ENCODE measurements at regions not wholly inside any gene's neighbourhood (a gene's known extent, or its start where the extent isn't known, plus 50 kb on each side); places are given as distances from the start of the nearest gene placed in this dataset.

DNA sequence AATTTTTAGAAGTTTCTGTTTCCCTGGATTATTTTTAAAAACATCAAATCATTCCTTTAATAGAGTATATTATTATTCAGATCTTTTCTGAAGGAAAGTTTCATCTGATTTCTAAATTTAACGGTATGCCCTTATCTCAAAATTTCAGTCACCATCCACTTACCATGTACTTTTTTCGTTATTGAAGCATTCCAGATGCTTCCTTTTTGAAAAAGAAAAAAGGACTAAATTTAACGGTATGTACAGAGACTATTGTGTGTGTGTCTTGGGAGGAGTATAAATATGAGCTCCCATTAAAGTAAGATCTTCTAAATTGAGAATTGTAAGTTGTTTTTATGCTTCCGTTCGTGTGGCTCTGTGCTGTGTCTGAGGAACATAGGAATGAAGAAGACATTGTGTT is 517.4 kb upstream of the GOLIM4 start:
- no peak for ATAC-seq
- no peak overlapping the region for H3K27ac Mint-ChIP-seq

DNA sequence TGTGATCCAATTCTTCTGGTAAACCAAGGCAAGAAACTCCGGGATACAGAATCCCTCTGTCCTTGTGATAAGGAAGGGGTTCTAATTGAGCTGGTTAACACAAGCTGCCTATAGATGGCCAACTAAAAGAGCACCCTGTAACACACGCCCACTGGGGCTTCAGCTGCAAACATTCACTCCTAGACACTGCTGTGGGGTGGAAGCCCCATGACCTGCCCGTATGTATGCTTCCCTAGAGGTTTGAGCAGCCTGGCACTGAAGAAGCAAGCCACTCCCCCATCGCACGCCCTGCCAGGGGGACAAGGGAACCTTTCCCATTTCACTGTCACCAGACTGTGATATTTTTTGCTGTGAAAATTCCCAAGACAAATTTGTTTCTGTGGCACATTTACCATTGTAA is 516.9 kb upstream of the GOLIM4 start:
- H3K9me3 Mint-ChIP-seq = peaks cover 8% of the 10 kb centered on the region
- H3K36me3 Mint-ChIP-seq = no peaks in the 10 kb centered on the region
- no peak overlapping the region for H3K27ac Mint-ChIP-seq
- H3K4me1 Mint-ChIP-seq = no peaks in the 10 kb centered on the region
- DNase-seq (ENCODE audit: low spot score in 2 of 2) (no peak), ATAC-seq (no peak)
- H3K4me3 Mint-ChIP-seq = no peak overlapping the region

More for the DNA sequence above, 517.4 kb upstream of the GOLIM4 start:
- Mint-ChIP-seq H3K36me3 (no peaks in the 10 kb centered on the region), H3K4me3 (no peak overlapping the region), H3K4me1 (no peaks in the 10 kb centered on the region), H3K9me3 (peaks cover 8% of the 10 kb centered on the region)
- DNase-seq (ENCODE audit: low spot score in 2 of 2) = no peak

DNA sequence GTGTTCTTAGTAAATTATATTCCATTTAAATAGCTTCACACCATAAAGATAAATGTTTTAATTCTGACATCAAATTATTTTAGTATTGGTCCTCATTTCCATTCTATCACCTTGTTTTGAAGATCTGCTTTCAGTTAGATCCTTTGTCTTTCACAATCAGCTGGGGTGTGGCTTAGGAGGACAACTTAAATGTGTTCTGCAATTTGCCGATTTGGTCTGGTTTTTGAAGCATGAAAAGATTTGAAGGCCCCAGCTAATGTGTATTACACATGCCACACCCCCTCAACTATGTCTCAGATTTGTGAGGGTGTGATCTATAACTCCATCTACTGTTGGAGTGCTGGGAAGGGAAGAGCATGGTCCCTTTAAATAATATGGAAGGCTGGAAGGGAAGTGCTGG is 516.1 kb upstream of the GOLIM4 start:
- Mint-ChIP-seq H3K4me3 (no peak overlapping the region), H3K4me1 (no peaks in the 10 kb centered on the region), H3K36me3 (no peaks in the 10 kb centered on the region), H3K27ac (no peak overlapping the region), H3K9me3 (peaks cover 8% of the 10 kb centered on the region)
- ATAC-seq (no peak), DNase-seq (ENCODE audit: low spot score in 2 of 2) (no peak)

DNA sequence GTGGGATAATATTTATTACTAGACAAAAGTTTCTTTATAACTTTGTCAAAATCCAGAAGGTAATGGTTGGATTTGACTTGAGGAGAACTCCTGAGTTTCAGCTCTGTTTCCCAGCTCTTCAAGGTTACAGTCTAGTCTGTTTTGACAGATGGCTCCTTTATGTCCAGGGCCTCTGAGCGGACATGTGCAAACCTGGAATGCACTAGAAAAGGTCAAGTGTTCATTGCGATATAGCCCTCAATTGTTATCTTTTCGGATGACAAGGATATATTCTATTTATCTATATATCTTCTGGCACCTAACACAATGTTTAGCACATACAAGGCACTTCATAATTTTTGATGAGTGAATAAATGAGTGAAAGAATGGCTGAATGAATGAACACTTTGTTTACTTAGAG is 513.2 kb upstream of the GOLIM4 start:
- Mint-ChIP-seq H3K36me3 (no peaks in the 10 kb centered on the region), H3K4me1 (no peaks in the 10 kb centered on the region)

DNA sequence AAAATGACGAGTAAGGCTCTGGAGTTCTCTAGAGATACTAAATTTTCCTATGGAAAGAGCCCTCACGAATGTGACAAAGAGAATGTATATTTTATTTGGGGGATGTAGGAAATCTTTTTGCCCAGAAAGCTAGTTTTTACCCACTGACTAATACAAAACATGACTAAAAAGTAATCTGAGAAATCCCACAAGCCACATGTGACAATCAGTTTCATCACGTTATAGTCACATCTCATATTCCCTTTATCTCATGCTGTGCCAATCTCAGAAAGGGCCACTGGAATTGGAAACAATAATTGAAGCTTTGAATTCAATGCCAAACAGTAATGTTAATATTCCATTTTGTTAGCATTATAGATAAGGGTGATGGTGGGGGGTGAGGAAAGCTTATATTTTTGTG is 509.0 kb upstream of the GOLIM4 start:
- no peak for ATAC-seq
- Mint-ChIP-seq H3K9me3 (peaks cover 3% of the 10 kb centered on the region), H3K4me3 (no peak overlapping the region), H3K27ac (no peak overlapping the region), H3K4me1 (no peaks in the 10 kb centered on the region), H3K36me3 (no peaks in the 10 kb centered on the region)
- DNase-seq (ENCODE audit: low spot score in 2 of 2) = no peak

More for the DNA sequence above, 513.2 kb upstream of the GOLIM4 start:
- ATAC-seq (no peak), DNase-seq (ENCODE audit: low spot score in 2 of 2) (no peak)
- no peak overlapping the region for H3K27ac Mint-ChIP-seq
- H3K4me3 Mint-ChIP-seq = no peak overlapping the region
- H3K9me3 Mint-ChIP-seq = peaks cover 6% of the 10 kb centered on the region

DNA sequence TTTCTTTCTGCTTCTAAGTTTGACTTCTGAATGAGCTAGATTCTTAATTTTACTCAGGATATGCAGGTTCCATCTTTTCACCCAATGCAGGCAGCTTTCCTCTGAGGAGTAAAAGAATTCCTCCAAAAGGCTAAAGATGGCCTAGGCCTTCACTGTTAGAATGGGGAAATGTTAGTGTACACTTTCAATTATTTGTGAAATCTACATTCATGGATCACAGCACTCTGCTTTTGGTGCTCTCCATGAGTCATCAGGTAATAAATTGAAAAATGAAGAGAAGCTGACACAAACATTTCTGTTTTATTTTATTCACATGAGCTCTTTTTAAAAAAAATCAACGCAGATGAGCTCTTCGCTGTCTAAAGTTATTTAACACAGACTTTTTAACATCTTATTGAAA is 502.5 kb upstream of the GOLIM4 start:
- no peaks in the 10 kb centered on the region for H3K9me3 Mint-ChIP-seq
- DNase-seq (ENCODE audit: low spot score in 2 of 2) (no peak), ATAC-seq (no peak)
- no peaks in the 10 kb centered on the region for H3K36me3 Mint-ChIP-seq
- no peak overlapping the region for H3K4me3 Mint-ChIP-seq
- H3K4me1 Mint-ChIP-seq = no peaks in the 10 kb centered on the region
- H3K27ac Mint-ChIP-seq = no peak overlapping the region

DNA sequence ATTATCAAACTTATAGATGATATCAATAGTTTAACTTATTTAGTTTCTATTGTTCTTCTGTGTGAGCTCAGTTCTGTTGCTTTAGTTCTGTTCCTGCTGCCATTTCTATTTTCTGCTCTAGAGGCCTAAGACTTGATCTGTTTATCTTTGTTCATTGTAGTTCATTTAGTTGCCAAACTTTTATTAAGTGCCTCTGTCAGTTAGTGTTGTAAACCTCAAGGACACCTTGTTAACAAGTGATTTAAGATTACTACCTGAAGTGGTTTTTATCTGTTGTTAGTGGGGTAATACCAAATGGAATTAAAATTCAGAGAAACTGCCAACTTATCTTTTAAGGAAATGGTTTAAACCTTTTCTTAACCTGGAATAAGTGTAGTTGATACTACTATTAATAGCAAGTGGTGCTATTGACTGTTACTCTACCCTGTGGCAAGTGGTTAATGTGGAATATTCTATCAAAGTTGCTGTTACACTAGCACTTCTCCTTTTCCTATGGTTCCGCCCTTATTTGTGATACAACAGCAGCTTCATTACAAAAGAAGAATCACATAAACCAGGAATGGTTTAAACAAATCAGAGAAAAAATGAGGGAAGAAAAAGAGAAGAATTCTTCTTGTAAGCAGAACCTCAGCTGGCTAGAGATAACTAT is 500.6 kb upstream of the GOLIM4 start:
- H3K4me3 Mint-ChIP-seq = no peak overlapping the region
- DNase-seq (ENCODE audit: low spot score in 2 of 2) (no peak), ATAC-seq (no peak)
- H3K36me3 Mint-ChIP-seq = no peaks in the 10 kb centered on the region
- H3K9me3 Mint-ChIP-seq = peaks cover 7% of the 10 kb centered on the region
- H3K27ac Mint-ChIP-seq = no peak overlapping the region
- no peaks in the 10 kb centered on the region for H3K4me1 Mint-ChIP-seq

DNA sequence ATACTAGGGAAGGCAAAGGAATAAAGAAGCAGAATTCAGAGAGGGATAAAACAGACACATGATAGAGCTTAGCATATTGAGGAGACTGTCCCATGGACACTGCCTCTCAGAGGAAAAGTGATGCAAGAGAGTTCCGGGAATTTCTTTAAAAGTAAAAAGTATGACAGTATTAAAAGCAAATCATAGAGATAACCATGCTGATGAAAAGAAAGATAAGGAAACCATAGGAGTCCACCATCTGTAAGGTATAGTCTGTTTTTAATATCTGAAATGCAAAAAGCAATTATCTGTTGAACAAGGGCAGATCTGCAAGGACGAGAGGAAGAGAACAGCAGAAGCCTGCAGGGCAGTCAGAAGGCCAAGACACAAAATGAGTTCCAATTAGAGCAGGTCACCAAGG is 495.9 kb upstream of the GOLIM4 start:
- DNase-seq (ENCODE audit: low spot score in 2 of 2) (no peak), ATAC-seq (no peak)
- H3K4me3 Mint-ChIP-seq = no peak overlapping the region
- no peak overlapping the region for H3K27ac Mint-ChIP-seq
- no peaks in the 10 kb centered on the region for H3K36me3 Mint-ChIP-seq
- peaks cover 7% of the 10 kb centered on the region for H3K9me3 Mint-ChIP-seq
- H3K4me1 Mint-ChIP-seq = no peaks in the 10 kb centered on the region

DNA sequence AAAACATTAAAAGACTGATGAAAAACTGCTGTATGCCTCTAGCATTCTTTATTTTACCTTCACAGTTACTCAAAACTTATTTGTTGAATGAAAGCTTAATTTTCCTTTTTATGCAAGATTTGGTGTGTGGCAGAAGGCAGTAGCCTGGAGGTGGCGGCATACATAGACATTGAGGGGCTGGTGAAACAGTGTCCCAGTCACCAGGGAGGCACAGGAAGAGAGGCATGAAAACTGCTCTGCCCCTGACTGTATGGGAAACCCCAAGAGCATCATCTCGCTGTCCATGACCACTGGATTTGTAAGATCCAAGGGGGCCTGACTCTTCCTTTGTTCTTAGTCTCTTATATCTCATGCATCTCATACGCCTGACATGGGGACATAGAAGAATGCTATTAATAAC is 493.7 kb upstream of the GOLIM4 start:
- no peak overlapping the region for H3K27ac Mint-ChIP-seq
- ATAC-seq (no peak), DNase-seq (ENCODE audit: low spot score in 2 of 2) (no peak)
- H3K4me1 Mint-ChIP-seq = no peaks in the 10 kb centered on the region
- H3K36me3 Mint-ChIP-seq = no peaks in the 10 kb centered on the region
- H3K9me3 Mint-ChIP-seq = peaks cover 9% of the 10 kb centered on the region
- no peak overlapping the region for H3K4me3 Mint-ChIP-seq

DNA sequence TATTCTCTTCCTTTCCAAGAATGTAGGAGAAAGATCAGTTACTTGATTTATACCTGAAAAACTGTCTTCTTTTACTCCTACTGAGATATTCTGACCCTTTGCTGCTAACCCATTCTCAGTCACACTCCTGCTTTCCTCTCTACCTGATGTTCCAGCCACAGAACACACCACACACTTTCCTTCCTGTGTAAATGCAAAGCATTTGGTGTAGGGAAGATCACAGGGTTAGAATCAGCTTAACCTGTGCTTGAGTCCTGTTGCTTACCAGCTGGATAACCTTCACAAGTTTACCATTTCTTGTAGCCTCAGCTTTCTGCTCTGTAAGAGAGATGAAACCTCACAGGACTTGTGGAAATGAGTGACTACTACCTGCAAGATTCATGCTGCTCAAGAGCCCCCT is 489.8 kb upstream of the GOLIM4 start:
- no peaks in the 10 kb centered on the region for H3K4me1 Mint-ChIP-seq
- peaks cover 2% of the 10 kb centered on the region for H3K9me3 Mint-ChIP-seq
- H3K4me3 Mint-ChIP-seq = no peak overlapping the region
- no peak overlapping the region for H3K27ac Mint-ChIP-seq
- no peak for ATAC-seq
- no peaks in the 10 kb centered on the region for H3K36me3 Mint-ChIP-seq
- DNase-seq (ENCODE audit: low spot score in 2 of 2) = no peak

DNA sequence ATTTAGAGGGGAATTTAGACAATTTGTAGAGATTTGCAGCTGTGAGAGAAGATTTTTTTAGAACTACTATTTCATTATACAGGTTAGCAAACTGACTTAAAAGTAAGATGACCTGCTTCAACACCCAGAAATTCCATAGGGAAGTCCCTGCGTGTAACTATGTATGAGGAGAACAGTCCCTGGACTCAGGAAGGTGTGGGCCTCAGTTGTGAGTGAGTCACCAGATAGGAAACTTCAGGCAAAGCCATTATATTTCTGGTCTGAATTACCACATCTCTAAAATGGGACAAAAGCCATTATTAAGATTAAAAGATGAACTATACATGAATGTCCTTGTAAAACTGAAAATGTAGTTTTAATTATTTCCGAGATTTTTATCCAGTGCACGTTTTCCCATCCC is 488.3 kb upstream of the GOLIM4 start:
- no peak for ATAC-seq
- Mint-ChIP-seq H3K27ac (no peak overlapping the region), H3K4me1 (no peaks in the 10 kb centered on the region), H3K9me3 (peaks cover 2% of the 10 kb centered on the region), H3K36me3 (no peaks in the 10 kb centered on the region), H3K4me3 (no peak overlapping the region)
- no peak for DNase-seq (ENCODE audit: low spot score in 2 of 2)

DNA sequence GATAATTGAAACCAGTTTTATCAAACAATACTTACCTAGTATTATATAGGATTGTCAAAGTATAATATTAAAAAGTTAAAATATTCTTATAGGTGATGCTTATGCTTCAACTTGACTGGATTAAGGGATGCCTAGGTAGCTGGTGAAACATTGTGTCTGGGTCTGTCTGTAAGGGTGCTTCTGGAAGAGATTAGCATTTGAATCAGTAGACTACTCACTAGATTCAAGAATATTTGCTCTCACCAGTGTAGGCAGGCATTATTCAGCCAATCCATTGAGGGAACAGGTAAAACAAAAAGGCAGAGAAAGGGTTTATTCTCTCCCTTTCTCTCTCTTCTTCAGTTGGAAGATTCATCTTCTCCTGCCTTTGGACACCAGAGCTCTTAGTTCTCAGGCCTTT is 486.8 kb upstream of the GOLIM4 start:
- no peaks in the 10 kb centered on the region for H3K36me3 Mint-ChIP-seq
- ATAC-seq = no peak

DNA sequence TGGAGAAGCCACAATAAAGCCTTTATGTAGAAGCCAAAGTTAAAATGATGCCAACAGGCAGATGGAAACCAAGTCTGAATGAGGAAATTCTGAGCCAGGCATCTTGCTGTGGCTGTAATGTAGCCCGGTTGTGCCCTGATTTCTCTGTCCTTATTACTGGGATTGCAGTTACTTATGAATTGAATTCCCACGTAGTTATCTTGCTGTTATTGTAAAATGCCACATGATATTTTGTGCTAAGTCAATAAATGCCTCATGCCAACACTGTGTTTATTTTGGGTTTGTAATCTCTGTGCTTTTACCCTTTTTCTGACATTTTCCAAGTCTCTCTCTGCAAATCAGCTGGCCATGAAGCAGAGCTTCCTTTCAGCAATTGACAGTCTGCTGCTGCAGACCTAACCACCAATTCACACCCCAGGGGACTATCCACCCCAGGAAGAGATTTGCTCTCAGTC is 486.1 kb upstream of the GOLIM4 start:
- ATAC-seq = no peak
- Mint-ChIP-seq H3K27ac (no peak overlapping the region), H3K36me3 (no peaks in the 10 kb centered on the region), H3K4me3 (no peak overlapping the region), H3K9me3 (peaks cover 2% of the 10 kb centered on the region), H3K4me1 (no peaks in the 10 kb centered on the region)
- no peak for DNase-seq (ENCODE audit: low spot score in 2 of 2)

More for the DNA sequence above, 486.8 kb upstream of the GOLIM4 start:
- Mint-ChIP-seq H3K4me3 (no peak overlapping the region), H3K4me1 (no peaks in the 10 kb centered on the region), H3K27ac (no peak overlapping the region), H3K9me3 (peaks cover 2% of the 10 kb centered on the region)
- DNase-seq (ENCODE audit: low spot score in 2 of 2) = no peak

DNA sequence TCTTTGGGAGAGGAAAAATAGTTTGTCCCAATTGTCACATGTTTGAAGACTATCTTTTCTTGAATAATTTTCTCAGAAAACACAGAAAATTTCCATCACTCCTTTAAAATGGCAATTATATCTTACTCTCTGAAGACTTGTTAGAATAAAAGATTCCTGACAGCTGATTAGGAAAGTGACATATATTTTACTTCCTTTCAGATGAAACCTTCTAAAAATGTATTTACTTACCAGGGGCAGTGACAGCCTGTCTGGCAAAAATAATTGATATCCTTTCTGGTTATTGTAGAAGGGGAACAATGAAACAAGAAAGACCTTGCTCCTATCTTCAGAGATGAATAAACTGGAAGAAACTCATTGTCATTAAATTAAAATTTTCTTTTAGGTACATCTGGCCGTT is 483.3 kb upstream of the GOLIM4 start:
- ATAC-seq = no peak

DNA sequence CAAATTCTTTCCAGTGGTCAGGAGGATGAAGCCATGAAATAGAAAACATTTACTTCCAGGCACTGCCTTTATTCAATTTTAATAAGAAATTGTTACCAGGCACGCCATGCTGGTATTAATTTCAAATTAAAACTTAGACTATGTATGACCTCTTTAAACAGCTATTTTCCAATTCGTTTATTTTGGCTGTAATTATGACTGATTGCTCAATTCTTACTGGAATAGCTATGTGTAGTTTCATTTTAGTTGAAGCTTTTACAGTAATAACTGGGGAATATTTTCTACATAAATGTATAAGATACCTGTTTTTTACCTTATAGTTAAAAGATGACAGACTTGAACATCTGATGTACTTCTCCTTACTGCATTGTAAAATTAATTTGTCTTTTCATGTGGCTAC is 480.0 kb upstream of the GOLIM4 start:
- DNase-seq (ENCODE audit: low spot score in 2 of 2) = no peak
- Mint-ChIP-seq H3K4me3 (no peak overlapping the region), H3K9me3 (peaks cover 4% of the 10 kb centered on the region), H3K36me3 (no peaks in the 10 kb centered on the region), H3K4me1 (no peaks in the 10 kb centered on the region), H3K27ac (no peak overlapping the region)
- no peak for ATAC-seq

More for the DNA sequence above, 483.3 kb upstream of the GOLIM4 start:
- H3K27ac Mint-ChIP-seq = no peak overlapping the region
- H3K36me3 Mint-ChIP-seq = no peaks in the 10 kb centered on the region
- H3K9me3 Mint-ChIP-seq = no peaks in the 10 kb centered on the region
- H3K4me3 Mint-ChIP-seq = no peak overlapping the region
- H3K4me1 Mint-ChIP-seq = no peaks in the 10 kb centered on the region
- no peak for DNase-seq (ENCODE audit: low spot score in 2 of 2)

DNA sequence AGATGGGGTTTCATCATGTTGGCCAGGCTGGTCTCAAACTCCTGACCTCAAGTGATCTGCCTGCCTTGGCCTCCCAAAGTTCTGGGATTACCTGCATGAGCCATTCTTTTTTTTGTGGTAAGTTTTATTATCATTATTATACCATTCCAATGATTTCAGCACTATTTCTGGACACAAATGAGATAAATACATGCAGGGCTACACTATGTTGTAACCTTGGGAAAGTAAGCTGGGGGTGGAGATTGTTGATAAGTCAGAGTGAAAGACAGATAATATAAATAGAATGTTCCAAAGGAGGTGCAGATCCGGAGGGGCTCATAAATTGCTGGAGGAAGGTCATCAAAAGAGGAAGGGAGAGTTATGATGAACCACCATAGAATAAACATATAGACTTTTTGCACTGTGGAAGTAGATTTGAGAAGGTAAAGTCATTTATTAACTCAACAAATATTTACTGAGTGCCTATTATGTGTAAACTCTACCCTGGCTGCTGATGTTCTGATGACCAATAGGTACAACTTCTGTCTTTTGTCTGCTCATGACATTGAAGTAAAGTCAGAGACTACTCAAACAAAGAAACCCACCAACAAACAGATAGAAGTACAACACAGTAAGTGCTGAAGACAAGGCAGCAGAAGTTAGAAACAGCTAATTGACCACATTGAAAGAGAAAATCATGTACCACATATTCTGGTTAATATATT is 478.9 kb upstream of the GOLIM4 start:
- Mint-ChIP-seq H3K36me3 (no peaks in the 10 kb centered on the region), H3K4me1 (no peaks in the 10 kb centered on the region), H3K9me3 (peaks cover 4% of the 10 kb centered on the region), H3K27ac (no peak overlapping the region), H3K4me3 (no peak overlapping the region)
- ATAC-seq (no peak), DNase-seq (ENCODE audit: low spot score in 2 of 2) (no peak)

Data from stimulated activated effector memory CD8-positive, alpha-beta T cell treated with anti-CD3 and anti-CD28 coated beads, Interleukin-12 subunit alpha, Interleukin-12 subunit beta, amount 100 ng/mL, for 72 hours (primary cell).